LNCAP (cell line): ENCODE measurements at regions not wholly inside any gene's neighbourhood (a gene's known extent, or its start where the extent isn't known, plus 50 kb on each side); places are given as distances from the start of the nearest gene placed in this dataset.

Experiments used
- TF ChIP-seq, protein P1 (sequence below): fragments of 450-650 bp; IDR thresholded peaks from 2 replicates; pipeline ENCODE4 v1.5.1; 2017; ENCODE audit warnings: mild to moderate bottlenecking

DNA sequence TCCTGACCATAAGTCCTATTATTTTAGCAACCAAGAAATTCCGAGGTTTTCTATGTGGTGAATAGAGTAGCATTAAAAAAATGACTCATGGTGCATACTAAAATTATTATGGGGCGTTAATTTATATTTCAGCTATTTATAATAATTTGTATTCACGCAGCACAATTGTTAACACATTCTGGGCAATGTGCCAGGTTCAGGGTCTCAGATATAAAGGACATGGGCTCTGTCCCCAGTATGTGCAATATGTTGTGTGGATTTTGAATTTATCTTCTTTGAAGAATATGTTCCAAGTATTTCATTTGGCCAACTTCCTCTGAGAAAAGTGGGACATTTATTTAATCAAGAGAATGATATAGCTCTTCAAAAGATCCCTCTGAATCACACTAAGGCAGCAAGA lies 1434.7 kb upstream of the PRR20A start:
- TF ChIP-seq, protein P1, sequence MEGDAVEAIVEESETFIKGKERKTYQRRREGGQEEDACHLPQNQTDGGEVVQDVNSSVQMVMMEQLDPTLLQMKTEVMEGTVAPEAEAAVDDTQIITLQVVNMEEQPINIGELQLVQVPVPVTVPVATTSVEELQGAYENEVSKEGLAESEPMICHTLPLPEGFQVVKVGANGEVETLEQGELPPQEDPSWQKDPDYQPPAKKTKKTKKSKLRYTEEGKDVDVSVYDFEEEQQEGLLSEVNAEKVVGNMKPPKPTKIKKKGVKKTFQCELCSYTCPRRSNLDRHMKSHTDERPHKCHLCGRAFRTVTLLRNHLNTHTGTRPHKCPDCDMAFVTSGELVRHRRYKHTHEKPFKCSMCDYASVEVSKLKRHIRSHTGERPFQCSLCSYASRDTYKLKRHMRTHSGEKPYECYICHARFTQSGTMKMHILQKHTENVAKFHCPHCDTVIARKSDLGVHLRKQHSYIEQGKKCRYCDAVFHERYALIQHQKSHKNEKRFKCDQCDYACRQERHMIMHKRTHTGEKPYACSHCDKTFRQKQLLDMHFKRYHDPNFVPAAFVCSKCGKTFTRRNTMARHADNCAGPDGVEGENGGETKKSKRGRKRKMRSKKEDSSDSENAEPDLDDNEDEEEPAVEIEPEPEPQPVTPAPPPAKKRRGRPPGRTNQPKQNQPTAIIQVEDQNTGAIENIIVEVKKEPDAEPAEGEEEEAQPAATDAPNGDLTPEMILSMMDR: no peak

DNA sequence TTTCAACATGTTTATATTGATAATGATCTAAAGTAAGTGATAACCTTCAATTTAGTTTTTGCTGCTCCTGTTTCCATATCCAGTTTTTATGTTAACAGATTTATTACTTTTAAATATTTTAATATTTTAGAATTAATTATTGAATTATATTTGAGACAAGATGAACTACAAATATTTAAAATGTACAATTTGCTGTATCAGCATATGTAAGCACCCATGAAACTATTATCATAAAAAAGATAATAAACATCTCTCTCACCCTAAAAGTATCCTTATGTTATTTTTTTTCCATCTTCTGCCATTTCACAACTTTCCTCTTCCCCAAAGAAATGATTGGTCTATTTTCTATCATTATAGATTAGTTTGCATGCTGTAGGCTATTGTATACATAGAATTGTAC lies 1426.6 kb upstream of the PRR20A start:
- TF ChIP-seq, protein P1: no peak

DNA sequence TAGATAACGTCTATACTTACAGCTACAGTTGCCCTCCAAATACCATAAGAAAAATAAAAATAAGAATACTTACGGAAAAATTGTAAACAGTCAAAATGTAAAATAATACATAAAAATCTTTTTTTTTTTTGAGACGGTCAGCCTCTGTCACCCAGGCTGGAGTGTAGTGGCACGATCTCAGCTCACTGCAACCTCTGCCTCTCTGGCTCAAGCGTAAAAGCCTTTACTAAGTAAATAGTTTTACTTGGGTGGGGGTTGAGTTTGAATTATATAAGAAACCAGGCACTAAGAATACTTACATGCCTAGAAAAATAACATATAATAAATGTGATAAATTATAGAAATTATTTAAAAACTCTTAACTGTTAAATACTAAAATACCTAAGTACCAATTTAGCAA lies 1413.0 kb upstream of the PRR20A start:
- TF ChIP-seq, protein P1: no peak

DNA sequence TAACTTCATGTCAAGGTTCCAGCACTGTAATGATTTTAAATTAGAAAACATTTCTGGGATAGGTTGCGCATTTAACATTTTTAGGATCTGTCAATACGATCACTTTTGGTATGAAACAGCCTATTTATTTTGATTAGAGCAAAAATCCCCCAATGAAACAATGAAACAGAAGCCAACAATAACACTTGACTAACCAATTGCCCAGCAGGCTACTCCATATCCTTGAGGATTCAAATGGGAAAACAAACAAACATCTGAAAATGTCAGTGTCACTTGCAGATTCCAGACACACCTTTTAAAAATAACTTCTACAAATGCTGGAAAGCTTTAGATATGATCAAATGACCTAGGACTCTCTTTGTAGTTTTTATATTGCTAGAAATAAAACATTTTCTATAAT lies 1412.5 kb upstream of the PRR20A start:
- TF ChIP-seq, protein P1: no peak

DNA sequence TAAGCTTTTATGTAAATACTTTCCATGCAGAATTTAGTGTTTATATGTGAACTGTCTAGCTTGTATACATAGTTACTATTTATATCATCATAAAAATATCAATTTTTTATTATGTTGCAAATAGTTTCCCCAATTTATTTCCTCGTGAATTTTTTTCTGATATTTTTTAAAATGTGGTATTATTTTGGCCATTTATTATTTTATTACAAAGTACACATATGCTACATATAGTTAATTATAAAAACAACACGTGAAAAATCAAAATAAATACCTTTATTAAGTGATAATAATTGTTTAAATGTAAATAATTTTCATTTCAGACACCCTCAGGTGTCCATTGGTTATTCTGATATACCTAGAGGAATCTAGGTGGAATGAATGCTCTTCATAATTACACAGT lies 1394.9 kb upstream of the PRR20A start:
- TF ChIP-seq, protein P1: no peak

DNA sequence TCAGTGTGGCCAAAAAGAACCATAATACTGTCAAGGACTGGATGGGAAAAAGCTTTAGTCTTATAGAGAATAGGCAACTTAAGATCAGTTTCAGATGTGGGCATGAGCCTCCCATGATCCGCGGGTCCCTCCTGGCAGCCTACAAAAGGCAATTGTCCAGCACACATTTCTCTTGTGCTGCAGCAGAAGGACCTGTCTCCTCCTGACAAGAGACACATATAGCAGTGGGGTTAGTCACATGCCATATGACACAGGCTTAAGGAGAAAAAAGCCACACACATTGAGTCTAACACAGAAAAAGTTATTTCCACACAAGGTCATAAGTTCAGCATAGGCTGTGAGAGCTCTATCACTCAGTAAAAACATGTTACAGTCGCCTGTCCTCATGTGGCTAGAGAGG lies 1378.7 kb upstream of the PRR20A start:
- TF ChIP-seq, protein P1: no peak

DNA sequence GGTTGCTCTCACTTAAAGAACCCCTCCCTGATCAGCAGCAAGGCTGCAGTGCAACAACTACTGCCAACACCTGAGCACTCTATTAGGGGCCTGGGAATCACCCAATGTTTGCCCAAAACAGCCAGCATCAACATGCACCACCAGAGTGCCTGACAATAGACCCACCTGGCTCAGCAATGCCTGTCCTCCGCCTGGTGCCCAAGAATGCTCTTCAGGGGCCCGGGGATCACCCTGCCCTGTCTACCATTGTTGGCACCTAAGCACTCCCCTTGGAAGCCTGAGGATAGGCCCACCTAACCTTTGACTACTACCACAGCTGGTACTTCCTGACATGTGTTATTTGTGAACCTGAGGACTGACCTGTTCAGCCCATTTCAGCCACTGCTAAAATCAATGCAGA lies 1363.1 kb upstream of the PRR20A start:
- TF ChIP-seq, protein P1: no peak

DNA sequence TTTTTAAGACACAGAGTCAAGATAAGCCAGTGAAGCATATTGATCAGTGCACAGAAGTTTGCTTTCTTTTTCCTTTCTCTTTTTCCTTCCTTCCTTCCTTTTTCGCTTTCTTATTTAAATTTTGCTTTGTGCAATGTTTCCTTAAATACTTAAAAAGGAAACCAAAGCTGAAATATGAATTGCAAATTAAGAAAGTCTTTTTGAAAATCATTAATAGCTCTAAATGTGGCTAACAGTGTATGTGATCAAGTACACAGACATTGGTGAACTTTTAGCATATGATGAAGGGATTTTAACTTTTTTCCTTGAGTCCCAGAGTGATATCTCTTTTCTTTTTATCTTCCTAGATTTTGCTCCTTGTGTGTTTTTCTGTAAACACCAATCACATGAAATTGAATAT lies 1356.9 kb upstream of the PRR20A start:
- TF ChIP-seq, protein P1: no peak
